Astrocyte (in vitro differentiated cells and primary cell): ENCODE measurements at regions not wholly inside any gene's neighbourhood (a gene's known extent, or its start where the extent isn't known, plus 50 kb on each side); places are given as distances from the start of the nearest gene placed in this dataset.

Experiments
- CTCF ChIP-seq: IDR thresholded peaks from 2 replicates; pipeline ENCODE4 v1.5.1; 2011; ENCODE audit warnings: low read depth, mild to moderate bottlenecking, inconsistent platforms, low read length, moderate library complexity; ENCODE audit not compliant: insufficient read depth
- EZH2 ChIP-seq: IDR thresholded peaks from 2 replicates; pipeline ENCODE4 v1.6.1; 2012; ENCODE audit warnings: mild to moderate bottlenecking, low read length, inconsistent platforms; ENCODE audit not compliant: insufficient read depth

GRCh38 chr14:29216268-29217232 lies 450.0 kb downstream of the FOXG1 start:
- TF ChIP-seq CTCF (no peak), EZH2 (no peak)
